GM19238 (cell line): ENCODE measurements at regions not wholly inside any gene's neighbourhood (a gene's known extent, or its start where the extent isn't known, plus 50 kb on each side); places are given as distances from the start of the nearest gene placed in this dataset.
A peak's percentile ranks its signal among the peaks of the same experiment; 100 is the strongest.

Experiments
- DNase-seq: peaks from one replicate; pipeline ENCODE4 v3.0.0; 2011; ENCODE audit warnings: low spot score; ENCODE audit not compliant: insufficient read length

DNA sequence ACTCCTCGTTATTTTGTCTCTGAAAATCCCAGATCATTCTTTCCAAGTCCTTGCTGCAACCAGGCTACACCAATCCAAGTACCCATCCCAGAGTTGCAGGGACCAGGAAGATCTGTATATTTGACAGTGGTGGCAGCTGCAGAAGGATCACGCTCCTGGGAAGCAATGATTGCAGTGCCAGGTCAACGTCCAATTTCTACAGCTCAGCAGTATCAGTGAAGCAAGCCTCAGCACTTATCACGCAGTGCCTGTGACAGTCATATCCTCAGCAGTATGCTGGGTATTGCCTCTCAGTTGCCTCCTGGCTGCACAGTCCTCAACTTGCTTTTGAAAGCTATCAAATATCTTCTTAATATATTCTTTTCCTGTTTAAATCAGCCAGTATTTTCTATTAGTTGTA lies 66.7 kb downstream of the BARHL2 start:
- no peak for DNase-seq

GRCh38 chr1:90640325-90640724 lies 76.8 kb downstream of the BARHL2 start:
- no peak for DNase-seq

DNA sequence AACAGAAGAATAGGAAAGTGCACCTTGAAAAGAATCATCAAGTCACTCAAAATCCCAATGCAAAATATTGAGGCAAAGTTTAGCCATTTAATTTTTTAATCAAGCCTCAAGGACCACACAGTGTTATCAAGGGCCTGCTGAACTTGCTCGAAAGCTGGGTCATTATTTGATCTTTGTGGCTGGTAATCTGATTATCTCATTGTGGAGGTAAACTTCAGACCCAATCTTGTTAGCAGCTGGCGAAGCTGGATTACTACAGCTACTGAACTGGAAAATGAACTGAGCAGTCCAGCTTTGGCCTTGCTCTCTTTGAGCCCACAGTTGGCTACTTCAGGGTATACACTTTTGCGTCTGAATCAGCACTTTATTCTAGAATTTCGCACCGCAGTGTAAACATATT lies 94.4 kb downstream of the BARHL2 start:
- DNase-seq, result no peak

GRCh38 chr1:90621986-90622385 lies 95.1 kb downstream of the BARHL2 start:
- no peak for DNase-seq

DNA sequence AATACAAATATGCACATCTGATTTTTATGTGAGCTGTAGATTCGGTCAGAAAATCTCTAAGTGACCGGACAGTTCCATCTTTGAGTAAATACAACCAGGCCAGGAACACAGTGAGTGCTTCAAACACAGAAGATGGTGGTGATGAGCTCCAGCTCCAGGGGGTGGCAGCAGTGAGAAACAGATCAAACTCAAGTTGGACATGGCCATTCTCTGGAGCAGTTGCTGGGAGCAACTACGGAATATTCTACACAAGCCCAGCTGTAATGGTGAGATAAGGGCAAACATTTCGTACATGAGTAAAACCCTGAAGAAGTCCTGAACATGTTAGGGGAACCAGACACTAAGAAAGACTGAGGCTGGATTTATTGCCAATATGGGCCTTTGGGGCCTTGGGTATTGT lies 100.7 kb downstream of the BARHL2 start:
- no peak for DNase-seq

- DNase-seq, result no peak
Observed at GRCh38 chr1:90614872-90615271, 102.2 kb downstream of the BARHL2 start.

DNA sequence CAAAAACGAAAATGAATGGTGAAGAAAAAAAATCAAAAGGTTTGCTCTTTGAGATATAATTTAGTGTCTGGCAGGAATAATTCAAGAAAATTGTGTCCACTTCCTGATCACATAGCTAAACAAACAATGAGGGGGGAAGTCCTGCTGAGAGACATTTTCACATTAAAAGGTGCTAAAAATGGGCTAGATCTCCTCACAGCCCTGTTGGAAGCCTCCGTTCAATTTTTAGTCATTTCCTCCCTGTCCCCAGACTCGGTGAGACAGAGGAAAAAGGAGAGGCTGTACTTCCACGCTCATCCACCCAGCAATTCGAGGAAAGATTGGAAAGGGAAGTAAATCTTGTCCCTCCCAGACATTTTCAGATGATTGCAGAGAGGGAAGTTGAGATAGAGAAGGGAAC lies 103.7 kb downstream of the BARHL2 start:
- no peak for DNase-seq

GRCh38 chr1:90612033-90612432 lies 105.1 kb downstream of the BARHL2 start:
- no peak for DNase-seq

- DNase-seq, result no peak
Observed at GRCh38 chr1:90607736-90608135, 109.4 kb downstream of the BARHL2 start.

DNA sequence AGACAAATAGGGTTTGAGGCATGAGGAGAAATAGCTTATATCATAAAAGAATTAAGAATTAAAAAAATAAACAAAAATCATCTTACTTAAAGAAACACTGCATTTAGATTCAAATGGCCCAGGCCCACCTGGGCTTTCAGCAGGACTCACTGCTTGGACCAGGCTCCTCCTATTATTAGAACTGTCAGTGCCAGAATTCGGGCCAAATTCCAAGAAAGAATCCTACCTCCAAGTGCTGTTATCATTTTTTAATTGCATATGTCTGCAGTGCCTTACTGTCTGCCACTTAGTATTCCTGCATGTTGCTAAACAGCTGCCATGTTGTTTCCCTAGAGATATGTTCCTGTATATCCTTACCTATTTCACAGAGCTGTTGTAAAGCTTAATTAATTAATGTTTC lies 112.0 kb downstream of the BARHL2 start:
- DNase-seq, result no peak

DNA sequence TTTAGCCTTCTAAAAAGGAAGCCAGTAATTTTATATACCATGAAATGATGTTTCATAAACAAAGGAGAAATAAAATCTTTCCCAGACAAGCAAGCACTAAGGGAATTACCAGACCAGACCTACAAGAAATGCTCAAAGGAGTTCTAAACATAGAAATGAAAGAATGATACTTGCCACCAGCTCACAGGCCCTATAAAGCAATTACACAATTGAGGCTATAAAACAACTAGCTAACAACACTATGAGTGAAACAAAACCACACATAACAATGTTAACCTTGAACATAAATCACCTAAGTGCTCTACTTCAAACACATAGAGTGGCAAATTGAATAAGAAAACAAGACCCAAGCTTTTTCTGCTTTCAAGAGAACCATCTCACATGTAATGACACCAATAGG lies 123.8 kb downstream of the BARHL2 start:
- DNase-seq, result no peak

GRCh38 chr1:90591970-90592356 lies 125.1 kb downstream of the BARHL2 start:
- no peak for DNase-seq

DNA sequence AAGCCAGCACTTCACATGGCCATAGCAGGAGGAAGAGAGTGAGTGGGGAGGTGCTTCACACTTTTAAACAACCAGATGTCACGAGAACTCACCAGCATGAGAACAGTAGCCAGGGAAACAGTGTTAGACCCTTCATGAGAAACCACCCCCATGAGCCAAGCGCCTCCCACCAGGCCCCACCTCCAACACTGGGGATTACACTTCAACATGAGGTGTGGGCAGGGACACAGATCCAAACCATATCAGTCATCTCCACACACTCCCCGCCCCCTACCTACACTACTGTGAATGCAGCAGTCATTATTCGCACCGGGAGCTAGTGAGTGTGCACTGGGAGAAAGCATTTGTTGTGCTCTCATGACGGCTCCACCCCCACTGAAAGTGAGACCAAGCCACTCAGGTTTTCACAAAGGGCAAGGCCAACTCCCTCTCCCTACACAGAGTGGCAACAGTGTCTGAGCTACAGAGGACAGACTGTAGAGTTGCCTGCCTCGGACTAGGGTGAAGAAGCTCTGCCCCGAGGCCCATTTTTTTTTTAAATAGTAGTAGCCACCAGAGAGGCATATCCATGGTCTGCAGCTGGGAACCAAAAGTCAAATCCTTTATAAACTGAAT lies 125.6 kb downstream of the BARHL2 start:
- no peak for DNase-seq

GRCh38 chr1:90580176-90580575 lies 136.9 kb downstream of the BARHL2 start:
- DNase-seq, result no peak

GRCh38 chr1:90579212-90579802 lies 137.8 kb downstream of the BARHL2 start:
- DNase-seq, result peak; percentile 13

GRCh38 chr1:90574692-90575370 lies 142.3 kb downstream of the BARHL2 start:
- no peak for DNase-seq

DNA sequence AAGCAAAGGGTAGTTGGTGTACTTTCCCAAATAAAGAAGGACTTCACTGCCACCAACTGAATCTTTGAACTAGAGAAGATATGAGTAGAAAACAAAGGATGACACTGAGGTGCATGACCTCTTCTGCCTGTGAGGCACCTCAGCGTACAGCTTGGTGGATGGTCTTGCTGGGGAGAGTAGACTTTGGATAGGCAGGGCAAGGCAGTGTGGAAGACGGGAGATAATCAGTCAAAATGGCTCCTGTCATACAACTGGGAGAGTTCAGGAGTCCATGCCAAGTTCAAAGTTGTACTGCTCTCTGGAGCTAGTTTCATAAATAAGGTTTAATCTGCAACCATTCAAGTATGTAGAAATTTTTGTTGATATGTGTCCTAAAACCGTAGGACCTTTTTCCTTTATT lies 143.4 kb downstream of the BARHL2 start:
- DNase-seq, result no peak

- DNase-seq, result no peak
Observed at GRCh38 chr1:90572446-90572845, 144.7 kb downstream of the BARHL2 start.

GRCh38 chr1:90568436-90568835 lies 148.7 kb downstream of the BARHL2 start:
- DNase-seq, result no peak

- DNase-seq, result no peak
Observed at GRCh38 chr1:90564164-90564563, 152.9 kb downstream of the BARHL2 start.

DNA sequence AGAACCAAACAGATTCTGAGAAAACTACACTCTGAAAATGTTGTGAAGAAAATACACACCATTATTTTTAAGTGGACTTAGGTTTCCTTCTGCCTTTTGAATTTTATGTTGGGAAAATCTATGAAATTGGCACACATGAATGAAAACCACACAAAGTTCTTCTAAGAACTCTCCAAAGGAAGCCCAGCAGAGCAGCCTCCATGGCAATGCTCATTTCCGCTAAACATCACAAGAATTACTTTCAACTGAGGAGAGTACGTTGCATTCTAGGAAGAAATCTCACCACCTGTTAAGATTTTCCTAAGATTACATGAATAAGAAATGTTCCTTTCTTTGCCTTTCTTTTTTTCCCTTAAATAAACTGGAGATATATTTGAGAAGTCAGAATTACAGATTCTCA lies 154.2 kb downstream of the BARHL2 start:
- DNase-seq, result no peak

- DNase-seq, result no peak
Observed at GRCh38 chr1:90561911-90562310, 155.2 kb downstream of the BARHL2 start.
